ENCODE measurements at regions not wholly inside any gene's neighbourhood (a gene's known extent, or its start where the extent isn't known, plus 50 kb on each side); places are given as distances from the start of the nearest gene placed in this dataset.

DNA sequence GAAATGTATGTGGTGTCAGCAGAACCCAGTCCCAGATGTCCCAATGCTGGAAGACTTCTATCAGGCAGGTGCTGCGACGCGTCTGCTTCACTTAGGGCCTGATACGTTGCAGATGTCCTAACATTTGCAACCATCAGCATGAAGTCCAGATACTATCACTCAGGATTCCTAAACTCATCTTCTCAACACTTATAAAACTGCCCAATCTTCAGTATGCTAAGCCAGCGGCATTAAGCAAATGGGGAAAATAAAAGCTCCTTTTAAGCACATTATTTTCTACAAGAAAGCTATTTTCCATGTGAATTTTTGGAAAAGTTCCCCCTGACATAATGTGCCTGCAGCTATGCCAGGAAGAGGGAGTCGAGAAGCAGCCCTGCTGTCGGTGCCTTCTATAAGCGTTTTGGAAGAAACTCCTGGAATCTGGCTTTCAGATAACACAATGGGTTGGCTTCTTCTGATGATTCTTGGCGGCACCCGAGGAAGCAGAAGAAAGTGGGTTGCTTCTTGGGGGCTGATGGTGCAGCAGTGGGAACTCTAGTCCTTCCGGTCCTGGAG lies 60.7 kb upstream of the ITGA6 start:
- no peaks in the 10 kb centered on the region for H3K4me1 ChIP-seq (ENCODE audit: control insufficient read depth, insufficient read depth, low read length)
- H3K36me3 ChIP-seq (ENCODE audit: control insufficient read depth, insufficient read depth, low read length) = no peaks in the 10 kb centered on the region
- H3K27ac ChIP-seq (ENCODE audit: low read depth, low read length) = no peak overlapping the region
- peaks cover 2% of the 10 kb centered on the region; the same call in 1 of the 2 replicates for H3K9me3 ChIP-seq (ENCODE audit: control insufficient read depth, insufficient read depth, low read length)
- H3K4me3 ChIP-seq (ENCODE audit: low read depth, low read length) = no peak overlapping the region
- H3K9ac ChIP-seq (ENCODE audit: low read depth, low read length) = no peak overlapping the region
- H3K27me3 ChIP-seq (ENCODE audit: control insufficient read depth, insufficient read depth, low read length) = no peaks in the 10 kb centered on the region

DNA sequence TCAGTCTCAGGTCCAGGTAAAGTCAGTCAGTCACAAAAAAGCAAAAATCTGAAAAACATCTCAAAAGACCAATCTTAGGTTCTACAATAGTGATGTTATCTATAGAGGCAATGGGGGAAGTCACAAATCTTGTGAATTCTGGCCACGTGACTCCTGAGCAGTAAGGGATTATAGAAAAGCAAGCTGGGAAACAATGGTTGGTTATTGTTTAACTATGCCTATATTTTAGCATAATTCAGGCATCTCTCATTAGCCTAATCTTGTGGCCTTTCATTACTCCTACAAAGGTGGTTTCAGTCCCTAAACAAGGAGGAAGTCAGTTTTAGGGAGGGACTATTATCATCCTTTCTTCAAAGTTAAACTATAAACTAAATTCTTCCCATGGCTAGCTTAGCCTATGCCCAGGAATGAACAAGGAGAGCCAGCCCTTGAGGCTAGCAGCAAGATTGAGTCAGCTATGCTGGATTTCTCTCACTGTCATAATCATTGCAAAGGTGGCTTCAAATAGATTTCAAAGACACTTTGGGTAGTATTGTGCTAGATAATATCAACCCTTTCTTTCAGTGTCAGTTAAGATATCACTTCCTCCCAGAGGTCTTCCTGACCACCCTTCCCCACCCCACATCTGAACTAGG lies 56.4 kb upstream of the ITGA6 start:
- Histone ChIP-seq H3K27ac (ENCODE audit: low read depth, low read length) (no peak overlapping the region), H3K9me3 (ENCODE audit: control insufficient read depth, insufficient read depth, low read length) (peaks cover 2% of the 10 kb centered on the region; the same call in 1 of the 2 replicates), H3K9ac (ENCODE audit: low read depth, low read length) (no peak overlapping the region), H3K4me3 (ENCODE audit: low read depth, low read length) (no peak overlapping the region), H3K4me1 (ENCODE audit: control insufficient read depth, insufficient read depth, low read length) (no peaks in the 10 kb centered on the region), H3K36me3 (ENCODE audit: control insufficient read depth, insufficient read depth, low read length) (no peaks in the 10 kb centered on the region), H3K27me3 (ENCODE audit: control insufficient read depth, insufficient read depth, low read length) (no peaks in the 10 kb centered on the region; the same call in 1 of the 2 replicates)

DNA sequence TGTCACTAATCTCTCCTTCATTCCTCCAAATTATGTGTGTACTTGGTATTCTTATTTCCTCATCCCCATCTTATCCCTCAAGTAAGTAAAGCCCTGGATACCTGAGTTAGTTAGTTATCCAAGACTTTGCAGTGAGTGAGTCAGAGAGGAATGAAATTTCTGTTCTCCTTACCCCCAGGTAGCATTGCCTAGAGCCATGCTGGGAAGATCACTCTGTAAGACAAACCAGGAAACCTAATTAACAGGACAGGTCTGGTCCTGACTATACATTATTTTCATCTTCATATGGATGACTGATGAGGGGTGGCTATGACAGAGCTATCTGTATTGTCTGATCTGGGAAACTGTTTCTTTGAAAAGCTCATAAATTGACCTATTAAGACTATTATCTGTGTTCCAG lies 55.0 kb upstream of the ITGA6 start:
- Histone ChIP-seq H3K9ac (ENCODE audit: low read depth, low read length) (no peak overlapping the region), H3K27me3 (ENCODE audit: control insufficient read depth, insufficient read depth, low read length) (no peaks in the 10 kb centered on the region; the same call in 1 of the 2 replicates), H3K4me1 (ENCODE audit: control insufficient read depth, insufficient read depth, low read length) (no peaks in the 10 kb centered on the region), H3K27ac (ENCODE audit: low read depth, low read length) (no peak overlapping the region), H3K36me3 (ENCODE audit: control insufficient read depth, insufficient read depth, low read length) (no peaks in the 10 kb centered on the region), H3K4me3 (ENCODE audit: low read depth, low read length) (no peak overlapping the region), H3K9me3 (ENCODE audit: control insufficient read depth, insufficient read depth, low read length) (peaks cover 2% of the 10 kb centered on the region; the same call in 1 of the 2 replicates)

DNA sequence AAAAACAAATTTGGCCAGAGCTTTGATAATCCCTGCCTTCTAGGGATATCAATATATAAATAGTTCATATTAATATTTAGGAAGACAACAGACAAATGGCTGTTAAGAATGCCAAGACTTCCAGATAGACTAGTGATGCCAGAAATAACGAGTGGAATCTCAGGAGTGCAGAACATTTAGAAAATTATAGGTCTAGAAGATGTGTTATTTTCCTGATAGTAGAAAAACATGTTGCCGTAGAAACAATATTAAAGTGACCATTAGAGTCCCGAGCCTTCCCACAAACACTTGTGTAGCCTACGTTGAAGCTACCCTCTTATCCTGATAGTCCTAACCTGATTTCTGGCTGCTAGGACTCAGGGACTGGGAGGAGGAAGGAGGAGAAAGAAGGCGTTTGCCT lies 54.3 kb upstream of the ITGA6 start:
- Histone ChIP-seq H3K27me3 (ENCODE audit: control insufficient read depth, insufficient read depth, low read length) (no peaks in the 10 kb centered on the region; the same call in 1 of the 2 replicates), H3K4me1 (ENCODE audit: control insufficient read depth, insufficient read depth, low read length) (no peaks in the 10 kb centered on the region), H3K9me3 (ENCODE audit: control insufficient read depth, insufficient read depth, low read length) (peaks cover 2% of the 10 kb centered on the region; the same call in 1 of the 2 replicates), H3K9ac (ENCODE audit: low read depth, low read length) (no peak overlapping the region), H3K36me3 (ENCODE audit: control insufficient read depth, insufficient read depth, low read length) (no peaks in the 10 kb centered on the region), H3K27ac (ENCODE audit: low read depth, low read length) (no peak overlapping the region), H3K4me3 (ENCODE audit: low read depth, low read length) (no peak overlapping the region)

DNA sequence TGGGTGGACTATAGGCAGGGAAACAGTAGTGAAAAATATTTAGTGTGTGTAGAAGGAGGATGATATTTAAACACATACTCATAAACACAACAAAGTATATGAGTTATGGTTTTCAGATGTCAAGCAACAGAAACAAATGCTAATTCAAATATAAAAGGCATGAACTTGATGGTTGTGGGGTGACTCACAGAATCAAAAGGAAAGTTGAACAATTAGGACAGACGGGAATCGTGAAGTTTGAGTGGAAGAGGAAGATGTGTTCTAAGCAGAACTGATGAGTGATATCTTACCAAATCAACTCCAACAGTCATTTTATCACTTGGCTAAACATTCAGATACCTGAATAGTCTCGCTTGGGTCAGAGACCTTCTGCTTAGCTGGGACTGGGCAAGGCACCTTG lies 53.6 kb upstream of the ITGA6 start:
- Histone ChIP-seq H3K27me3 (ENCODE audit: control insufficient read depth, insufficient read depth, low read length) (no peaks in the 10 kb centered on the region; the same call in 1 of the 2 replicates), H3K27ac (ENCODE audit: low read depth, low read length) (no peak overlapping the region), H3K9me3 (ENCODE audit: control insufficient read depth, insufficient read depth, low read length) (peaks cover 1% of the 10 kb centered on the region; the same call in 1 of the 2 replicates), H3K4me3 (ENCODE audit: low read depth, low read length) (no peak overlapping the region), H3K9ac (ENCODE audit: low read depth, low read length) (no peak overlapping the region), H3K36me3 (ENCODE audit: control insufficient read depth, insufficient read depth, low read length) (no peaks in the 10 kb centered on the region), H3K4me1 (ENCODE audit: control insufficient read depth, insufficient read depth, low read length) (no peaks in the 10 kb centered on the region)

DNA sequence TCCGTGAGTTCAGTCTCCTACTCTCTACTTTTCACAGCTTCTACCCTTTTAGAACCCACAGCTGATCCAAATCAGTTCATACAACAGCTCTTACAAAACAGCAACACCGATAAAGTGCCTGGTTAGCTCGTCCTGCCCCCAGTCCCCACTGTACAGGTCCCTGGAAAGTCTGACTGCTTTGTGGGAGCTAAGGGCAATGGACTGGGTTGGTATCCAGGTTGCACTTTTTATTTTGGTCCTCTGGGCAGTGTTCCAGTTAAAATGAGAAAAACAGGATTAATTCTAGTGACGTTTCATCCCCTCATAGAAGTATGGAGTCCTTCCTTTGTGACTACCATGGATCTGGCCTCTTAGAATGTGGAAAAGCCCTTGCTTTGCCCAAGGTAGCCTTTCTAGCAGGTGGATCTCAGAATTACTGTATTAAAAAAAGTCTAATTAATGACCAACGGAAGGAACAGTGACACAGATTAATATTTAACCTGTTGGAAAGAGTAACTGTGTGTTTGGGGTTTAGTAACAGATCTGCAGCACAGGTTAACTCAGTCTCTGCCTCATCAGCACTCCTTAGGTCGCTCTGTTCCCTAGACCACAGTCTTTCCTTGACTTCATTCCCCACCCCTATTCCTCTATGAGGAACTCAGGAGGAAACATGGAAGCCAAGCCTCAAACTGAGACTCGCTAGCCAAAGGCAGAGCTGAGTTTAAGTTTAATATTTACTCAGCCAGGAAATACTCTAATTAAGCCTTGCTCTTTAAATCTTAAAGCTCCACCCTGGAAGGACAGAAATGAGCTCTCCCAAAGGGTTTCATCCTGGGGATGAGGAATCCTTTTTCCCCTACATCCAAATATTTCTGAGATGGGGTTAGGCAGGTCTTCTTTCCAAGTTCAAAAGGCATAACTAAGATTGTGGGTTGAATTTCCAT lies 52.8 kb upstream of the ITGA6 start:
- Histone ChIP-seq H3K27me3 (ENCODE audit: control insufficient read depth, insufficient read depth, low read length) (no peaks in the 10 kb centered on the region; the same call in 1 of the 2 replicates), H3K9me3 (ENCODE audit: control insufficient read depth, insufficient read depth, low read length) (0 out of 2 replicates have a peak, but pooled peaks cover 7% of the 10 kb centered on the region), H3K9ac (ENCODE audit: low read depth, low read length) (no peak overlapping the region), H3K4me1 (ENCODE audit: control insufficient read depth, insufficient read depth, low read length) (no peaks in the 10 kb centered on the region), H3K36me3 (ENCODE audit: control insufficient read depth, insufficient read depth, low read length) (no peaks in the 10 kb centered on the region), H3K4me3 (ENCODE audit: low read depth, low read length) (no peak overlapping the region), H3K27ac (ENCODE audit: low read depth, low read length) (no peak overlapping the region)

DNA sequence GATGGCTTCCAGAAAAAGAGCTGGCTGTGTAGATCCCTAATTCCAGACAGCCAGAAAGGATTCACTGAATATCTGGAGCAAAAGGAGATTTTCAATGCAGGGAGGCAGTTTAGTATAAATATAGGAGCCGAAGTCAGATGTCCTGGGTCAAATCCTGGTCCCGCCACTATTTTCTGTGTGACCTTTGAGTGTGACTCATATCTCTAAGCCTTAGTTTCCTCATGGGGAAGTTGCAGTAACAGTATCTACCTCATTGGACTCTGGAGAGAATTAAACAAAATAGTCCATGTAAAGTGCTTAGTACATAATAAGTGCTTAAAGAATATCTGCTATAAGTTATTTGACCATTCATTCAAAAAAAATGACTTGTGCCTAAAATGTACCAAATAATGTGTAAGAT lies 52.1 kb upstream of the ITGA6 start:
- Histone ChIP-seq H3K4me1 (ENCODE audit: control insufficient read depth, insufficient read depth, low read length) (peaks cover 4% of the 10 kb centered on the region), H3K36me3 (ENCODE audit: control insufficient read depth, insufficient read depth, low read length) (no peaks in the 10 kb centered on the region), H3K27me3 (ENCODE audit: control insufficient read depth, insufficient read depth, low read length) (no peaks in the 10 kb centered on the region; the same call in 1 of the 2 replicates), H3K27ac (ENCODE audit: low read depth, low read length) (no peak overlapping the region), H3K9ac (ENCODE audit: low read depth, low read length) (no peak overlapping the region), H3K4me3 (ENCODE audit: low read depth, low read length) (no peak overlapping the region), H3K9me3 (ENCODE audit: control insufficient read depth, insufficient read depth, low read length) (0 out of 2 replicates have a peak, but pooled peaks cover 7% of the 10 kb centered on the region)

DNA sequence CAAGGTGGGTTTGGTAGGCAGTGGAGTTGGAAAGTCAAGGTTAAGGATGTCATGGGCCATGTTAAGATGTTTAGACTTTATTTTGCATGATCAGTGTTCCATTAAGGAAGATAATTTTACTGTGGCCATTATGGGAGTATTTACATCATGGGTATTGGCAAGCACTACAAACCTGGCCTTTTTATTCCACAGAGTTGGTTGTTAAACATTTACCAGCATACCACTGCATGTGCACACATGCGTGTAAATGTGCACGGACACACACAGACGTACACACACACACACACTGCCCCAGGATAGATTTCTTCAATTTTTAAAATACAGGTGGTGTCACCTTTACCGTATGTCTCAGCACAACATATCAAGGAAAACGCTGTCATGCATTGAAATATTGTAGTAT lies 51.4 kb upstream of the ITGA6 start:
- Histone ChIP-seq H3K4me1 (ENCODE audit: control insufficient read depth, insufficient read depth, low read length) (peaks cover 10% of the 10 kb centered on the region), H3K36me3 (ENCODE audit: control insufficient read depth, insufficient read depth, low read length) (no peaks in the 10 kb centered on the region), H3K9me3 (ENCODE audit: control insufficient read depth, insufficient read depth, low read length) (0 out of 2 replicates have a peak, but pooled peaks cover 7% of the 10 kb centered on the region), H3K27me3 (ENCODE audit: control insufficient read depth, insufficient read depth, low read length) (no peaks in the 10 kb centered on the region; the same call in 1 of the 2 replicates), H3K27ac (ENCODE audit: low read depth, low read length) (no peak overlapping the region), H3K4me3 (ENCODE audit: low read depth, low read length) (no peak overlapping the region), H3K9ac (ENCODE audit: low read depth, low read length) (no peak overlapping the region)

DNA sequence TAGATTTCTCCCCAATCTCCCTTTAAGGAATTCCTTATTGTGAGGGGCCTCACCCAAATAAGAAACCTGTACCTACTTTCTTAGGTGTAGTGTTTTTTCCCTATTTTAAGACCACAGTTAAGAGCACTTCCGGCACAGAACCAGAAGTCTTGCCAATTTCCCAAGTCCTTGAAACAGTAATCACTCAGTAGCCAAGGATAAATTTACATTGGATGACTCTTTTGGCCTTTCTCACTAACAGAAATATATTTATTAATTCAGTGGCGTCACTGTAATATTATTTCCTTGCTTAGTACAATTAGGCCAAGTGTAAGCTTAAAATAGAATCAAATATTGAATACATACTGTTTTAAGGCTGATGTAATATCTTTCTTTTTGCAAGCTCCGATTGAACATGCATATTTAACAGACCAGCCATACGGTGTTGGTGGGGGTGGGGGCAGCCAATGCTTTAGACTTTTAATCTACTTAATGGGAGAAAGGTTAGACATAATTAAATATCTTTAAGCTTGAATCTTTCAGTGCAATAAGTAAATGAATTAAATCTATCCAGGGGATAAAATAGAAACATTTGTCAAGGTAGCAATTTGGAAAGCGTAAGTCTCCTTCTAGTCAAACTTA lies 50.8 kb upstream of the ITGA6 start:
- Histone ChIP-seq H3K27me3 (ENCODE audit: control insufficient read depth, insufficient read depth, low read length) (no peaks in the 10 kb centered on the region; the same call in 1 of the 2 replicates), H3K27ac (ENCODE audit: low read depth, low read length) (no peak overlapping the region), H3K36me3 (ENCODE audit: control insufficient read depth, insufficient read depth, low read length) (no peaks in the 10 kb centered on the region), H3K9ac (ENCODE audit: low read depth, low read length) (no peak overlapping the region), H3K4me1 (ENCODE audit: control insufficient read depth, insufficient read depth, low read length) (peaks cover 16% of the 10 kb centered on the region), H3K9me3 (ENCODE audit: control insufficient read depth, insufficient read depth, low read length) (0 out of 2 replicates have a peak, but pooled peaks cover 7% of the 10 kb centered on the region), H3K4me3 (ENCODE audit: low read depth, low read length) (no peak overlapping the region)

DNA sequence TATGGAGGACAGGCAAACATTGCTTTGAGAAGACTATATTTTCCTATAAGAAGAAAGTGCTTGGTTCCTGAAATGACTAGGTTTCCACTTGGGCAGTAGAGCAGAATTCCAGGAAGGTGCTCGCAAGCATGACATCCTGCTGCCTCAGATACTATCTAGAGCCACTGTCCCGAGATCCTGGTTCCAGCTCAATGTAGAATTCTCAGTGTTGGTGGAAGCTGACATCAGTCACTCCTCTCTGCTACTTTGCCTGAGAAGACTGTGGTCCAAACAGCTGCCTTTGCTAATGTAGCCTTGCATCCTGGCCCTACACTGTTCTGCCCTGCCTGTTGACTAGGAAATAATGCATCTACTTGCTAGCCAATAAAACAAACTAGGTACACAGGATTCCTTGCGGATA lies 50.0 kb upstream of the ITGA6 start:
- Histone ChIP-seq H3K4me3 (ENCODE audit: low read depth, low read length) (no peak overlapping the region), H3K27me3 (ENCODE audit: control insufficient read depth, insufficient read depth, low read length) (no peaks in the 10 kb centered on the region; the same call in 1 of the 2 replicates), H3K36me3 (ENCODE audit: control insufficient read depth, insufficient read depth, low read length) (no peaks in the 10 kb centered on the region), H3K9ac (ENCODE audit: low read depth, low read length) (no peak overlapping the region), H3K9me3 (ENCODE audit: control insufficient read depth, insufficient read depth, low read length) (0 out of 2 replicates have a peak, but pooled peaks cover 7% of the 10 kb centered on the region), H3K27ac (ENCODE audit: low read depth, low read length) (no peak overlapping the region), H3K4me1 (ENCODE audit: control insufficient read depth, insufficient read depth, low read length) (peaks cover 17% of the 10 kb centered on the region)
